ENCODE measurements at regions not wholly inside any gene's neighbourhood (a gene's known extent, or its start where the extent isn't known, plus 50 kb on each side); places are given as distances from the start of the nearest gene placed in this dataset.

DNA sequence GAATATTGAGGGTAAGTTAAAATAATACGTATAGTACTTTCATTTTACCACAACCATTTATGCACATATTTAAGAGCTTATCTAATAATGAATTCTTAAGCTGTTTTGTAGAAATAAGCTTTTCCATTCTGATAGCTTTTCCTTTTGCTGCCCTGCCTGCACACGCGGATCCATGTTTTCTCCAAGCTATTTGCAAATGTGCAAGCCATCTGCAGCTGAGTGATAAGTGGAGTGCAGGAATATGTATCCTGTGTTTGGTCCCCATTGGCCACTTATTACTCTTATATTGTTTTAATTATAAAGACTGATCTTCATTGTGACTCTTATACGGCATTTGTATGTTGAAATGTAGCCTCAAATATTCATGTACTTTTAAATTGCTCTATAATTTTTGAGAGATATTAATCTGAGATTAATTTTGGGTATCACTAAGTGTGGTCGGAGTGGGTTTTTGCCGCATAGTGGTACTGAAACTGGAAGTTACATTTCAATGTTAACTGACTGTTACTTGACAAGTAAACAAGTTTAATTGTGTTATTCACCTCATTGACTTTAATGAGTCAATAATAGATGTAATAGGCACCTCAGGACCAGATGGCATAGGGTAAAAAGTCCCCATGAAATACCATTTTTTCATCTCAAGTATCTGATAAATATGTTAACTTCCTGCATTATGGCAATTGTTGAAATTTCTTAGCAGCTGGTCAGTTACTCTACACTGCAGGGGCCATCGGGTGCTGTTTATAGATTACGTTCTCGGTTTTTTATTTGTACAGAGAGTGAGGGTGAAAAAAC lies 1567.4 kb downstream of the EFNB2 start:
- ATAC-seq, result no peak
- TF ChIP-seq, protein P1, sequence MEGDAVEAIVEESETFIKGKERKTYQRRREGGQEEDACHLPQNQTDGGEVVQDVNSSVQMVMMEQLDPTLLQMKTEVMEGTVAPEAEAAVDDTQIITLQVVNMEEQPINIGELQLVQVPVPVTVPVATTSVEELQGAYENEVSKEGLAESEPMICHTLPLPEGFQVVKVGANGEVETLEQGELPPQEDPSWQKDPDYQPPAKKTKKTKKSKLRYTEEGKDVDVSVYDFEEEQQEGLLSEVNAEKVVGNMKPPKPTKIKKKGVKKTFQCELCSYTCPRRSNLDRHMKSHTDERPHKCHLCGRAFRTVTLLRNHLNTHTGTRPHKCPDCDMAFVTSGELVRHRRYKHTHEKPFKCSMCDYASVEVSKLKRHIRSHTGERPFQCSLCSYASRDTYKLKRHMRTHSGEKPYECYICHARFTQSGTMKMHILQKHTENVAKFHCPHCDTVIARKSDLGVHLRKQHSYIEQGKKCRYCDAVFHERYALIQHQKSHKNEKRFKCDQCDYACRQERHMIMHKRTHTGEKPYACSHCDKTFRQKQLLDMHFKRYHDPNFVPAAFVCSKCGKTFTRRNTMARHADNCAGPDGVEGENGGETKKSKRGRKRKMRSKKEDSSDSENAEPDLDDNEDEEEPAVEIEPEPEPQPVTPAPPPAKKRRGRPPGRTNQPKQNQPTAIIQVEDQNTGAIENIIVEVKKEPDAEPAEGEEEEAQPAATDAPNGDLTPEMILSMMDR (IDR thresholded peaks at IDR 0.05), result no peak
- POLR2A ChIA-PET, result no interaction called here
- no peaks in the 10 kb centered on the region for H3K27me3 Mint-ChIP-seq
- CTCF ChIA-PET, result no interaction called here
- no peak overlapping the region for H3K4me3 Mint-ChIP-seq
- intact Hi-C loops (cut with micrococcal nuclease), result no loop called here
- no peaks in the 10 kb centered on the region for H3K4me1 Mint-ChIP-seq (ENCODE audit: low read depth)
- no peak for DNase-seq
- no peaks in the 10 kb centered on the region for H3K9me3 Mint-ChIP-seq
- H3K27ac Mint-ChIP-seq, result no peak overlapping the region
- H3K36me3 Mint-ChIP-seq (ENCODE audit: low read depth), result no peaks in the 10 kb centered on the region

DNA sequence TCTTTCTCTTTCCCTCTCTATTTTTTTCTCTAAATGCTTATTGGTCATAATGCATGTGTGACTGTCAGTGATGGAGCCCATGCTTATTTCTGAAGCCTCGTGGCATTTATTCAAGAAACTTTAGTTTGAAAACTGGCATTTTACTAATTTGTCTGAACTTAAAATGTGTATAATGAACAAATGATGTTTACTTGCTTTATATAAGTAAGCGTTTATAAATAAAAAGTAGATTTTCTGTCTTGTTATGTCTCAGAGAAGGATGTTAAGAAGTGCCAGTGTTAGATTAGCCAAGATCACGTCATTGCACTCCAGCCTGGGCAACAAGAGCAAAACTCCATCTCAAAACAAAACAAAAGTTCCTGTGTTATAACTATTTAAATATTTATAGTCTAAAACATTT lies 1568.1 kb downstream of the EFNB2 start:
- no peaks in the 10 kb centered on the region for H3K4me1 Mint-ChIP-seq (ENCODE audit: low read depth)
- ATAC-seq, result no peak
- no peak overlapping the region for H3K4me3 Mint-ChIP-seq
- no peaks in the 10 kb centered on the region for H3K36me3 Mint-ChIP-seq (ENCODE audit: low read depth)
- no peaks in the 10 kb centered on the region for H3K27me3 Mint-ChIP-seq
- DNase-seq, result no peak
- POLR2A ChIA-PET, result no interaction called here
- TF ChIP-seq, protein P1 (IDR thresholded peaks at IDR 0.05), result no peak
- CTCF ChIA-PET, result no interaction called here
- intact Hi-C loops (cut with micrococcal nuclease), result no loop called here
- H3K27ac Mint-ChIP-seq, result no peak overlapping the region
- no peaks in the 10 kb centered on the region for H3K9me3 Mint-ChIP-seq

DNA sequence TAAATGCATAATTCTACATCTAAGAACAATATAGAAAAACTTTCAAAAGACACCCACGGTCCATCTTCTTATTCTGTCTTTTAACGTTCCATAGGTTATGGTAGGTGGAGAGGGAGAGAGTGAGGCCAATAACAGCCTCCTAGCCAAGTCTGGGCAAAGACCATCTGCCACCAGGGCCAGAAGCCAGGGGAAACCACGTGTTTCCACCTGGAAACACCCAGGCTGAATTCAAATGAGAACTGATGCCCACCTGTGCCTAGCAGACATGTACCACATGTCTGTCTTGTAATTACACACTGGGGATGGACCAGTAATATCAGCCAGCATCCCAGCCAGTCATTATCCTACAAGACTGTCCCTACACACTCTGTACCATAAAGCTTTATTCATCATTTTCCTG lies 1573.1 kb downstream of the EFNB2 start:
- DNase-seq (no peak), ATAC-seq (no peak)
- Mint-ChIP-seq H3K36me3 (ENCODE audit: low read depth) (no peaks in the 10 kb centered on the region), H3K27me3 (no peaks in the 10 kb centered on the region), H3K9me3 (no peaks in the 10 kb centered on the region), H3K4me3 (no peak overlapping the region), H3K4me1 (ENCODE audit: low read depth) (no peaks in the 10 kb centered on the region), H3K27ac (no peak overlapping the region)
- ChIA-PET POLR2A (no interaction called here), CTCF (no interaction called here)
- intact Hi-C loops (cut with micrococcal nuclease), result no loop called here
- TF ChIP-seq, protein P1 (IDR thresholded peaks at IDR 0.05), result no peak

DNA sequence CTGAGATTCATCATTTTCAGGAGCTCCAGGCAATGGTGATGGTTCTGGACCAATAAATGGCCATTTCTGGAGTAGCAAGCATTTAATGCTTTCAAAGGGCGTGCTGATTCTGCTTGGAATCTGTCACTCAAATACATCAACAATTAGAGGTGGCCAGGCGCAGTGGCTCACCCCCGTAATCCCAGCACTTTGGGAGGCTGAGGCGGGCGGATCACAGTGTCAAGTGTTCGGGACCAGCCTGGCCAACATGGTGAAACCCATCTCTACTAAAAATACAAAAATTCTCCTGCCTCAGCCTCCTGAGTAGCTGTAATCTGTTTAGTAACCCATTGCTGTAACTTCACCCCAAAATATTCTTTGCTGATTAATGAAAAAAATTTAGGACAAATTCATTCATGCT lies 1574.2 kb downstream of the EFNB2 start:
- POLR2A ChIA-PET, result no interaction called here
- intact Hi-C loops (cut with micrococcal nuclease), result no loop called here
- CTCF ChIA-PET, result no interaction called here
- ATAC-seq (no peak), DNase-seq (no peak)
- Mint-ChIP-seq H3K4me3 (no peak overlapping the region), H3K27me3 (no peaks in the 10 kb centered on the region), H3K36me3 (ENCODE audit: low read depth) (no peaks in the 10 kb centered on the region), H3K27ac (no peak overlapping the region), H3K9me3 (no peaks in the 10 kb centered on the region), H3K4me1 (ENCODE audit: low read depth) (no peaks in the 10 kb centered on the region)
- TF ChIP-seq, protein P1 (IDR thresholded peaks at IDR 0.05), result no peak

DNA sequence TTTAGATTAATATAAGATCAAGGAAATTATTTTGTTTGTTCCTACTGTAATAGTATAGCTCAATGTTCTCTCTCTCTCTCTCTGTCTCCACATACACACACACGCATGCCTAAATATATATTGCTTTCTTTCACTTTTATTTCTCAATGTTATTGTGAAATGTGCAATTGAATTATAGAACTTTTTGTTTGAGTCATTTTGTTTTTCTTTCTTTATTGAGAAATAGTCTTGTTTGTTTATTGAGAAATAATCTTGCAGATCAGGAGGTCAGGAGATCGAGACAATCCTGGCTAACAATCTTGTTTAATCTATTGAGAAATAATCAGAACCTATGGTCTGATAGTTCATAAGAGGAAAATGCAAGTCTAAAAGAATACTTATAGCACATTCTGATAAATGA lies 1581.3 kb downstream of the EFNB2 start:
- Mint-ChIP-seq H3K36me3 (ENCODE audit: low read depth) (no peaks in the 10 kb centered on the region), H3K27ac (no peak overlapping the region), H3K27me3 (no peaks in the 10 kb centered on the region), H3K4me3 (no peak overlapping the region), H3K4me1 (ENCODE audit: low read depth) (no peaks in the 10 kb centered on the region), H3K9me3 (no peaks in the 10 kb centered on the region)
- TF ChIP-seq, protein P1 (IDR thresholded peaks at IDR 0.05), result no peak
- intact Hi-C loops (cut with micrococcal nuclease), result no loop called here
- ChIA-PET CTCF (no interaction called here), POLR2A (no interaction called here)
- ATAC-seq, result no peak
- DNase-seq, result no peak

Measured in activated CD8-positive, alpha-beta T cell treated with anti-CD3 and anti-CD28 coated beads for 36 hours (primary cell).